Cerebellar cortex (tissue), 1 donor: ENCODE measurements at regions not wholly inside any gene's neighbourhood (a gene's known extent, or its start where the extent isn't known, plus 50 kb on each side); places are given as distances from the start of the nearest gene placed in this dataset.

ENCODE experiments used
- DNase-seq: peaks from one replicate; pipeline ENCODE4 v3.0.0-alpha.2; 2015; ENCODE audit warnings: low spot score

DNA sequence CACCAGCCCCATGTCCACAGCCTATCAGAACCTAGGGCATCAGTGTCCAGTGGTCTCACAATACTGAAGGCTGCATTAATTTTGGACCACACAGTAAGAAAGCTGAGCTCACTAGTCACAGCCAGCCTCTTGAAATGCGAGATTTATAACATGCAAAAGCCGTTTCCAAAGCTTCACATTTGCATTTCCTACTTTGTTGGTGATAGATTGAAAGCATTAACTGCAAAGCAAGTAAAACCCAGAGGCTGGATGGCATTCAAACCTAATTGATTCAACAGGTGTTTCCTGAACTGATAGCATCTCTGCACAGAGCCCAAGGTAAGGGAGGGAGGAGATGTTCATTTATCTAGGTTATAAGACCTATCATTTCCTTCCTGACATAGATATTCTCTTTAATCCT lies 410.1 kb downstream of the OMA1 start:
- no peak for DNase-seq

DNA sequence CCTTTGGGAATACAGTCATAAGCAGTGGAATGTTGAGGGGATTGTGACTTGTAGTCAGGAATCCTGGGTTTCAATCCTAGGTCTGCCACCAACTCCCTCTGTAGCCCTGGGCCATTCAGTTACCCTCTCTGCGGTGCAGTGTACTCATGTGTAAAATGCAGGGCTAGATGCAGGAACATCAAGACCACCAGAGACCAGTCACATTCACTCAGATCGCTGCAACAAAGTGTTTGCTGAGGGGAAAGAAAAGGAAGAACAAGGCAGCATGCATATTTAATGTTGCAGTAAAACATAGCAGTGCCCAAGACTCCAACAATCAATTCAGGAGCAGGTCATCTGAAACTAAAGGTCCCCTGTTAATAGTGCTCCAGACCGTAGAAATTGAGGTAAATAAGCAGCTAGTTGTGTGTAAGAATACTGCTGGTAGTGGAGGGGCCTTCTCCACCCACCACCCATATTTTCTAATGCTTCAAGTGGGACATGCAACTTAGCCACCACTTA lies 410.7 kb downstream of the OMA1 start:
- no peak for DNase-seq

DNA sequence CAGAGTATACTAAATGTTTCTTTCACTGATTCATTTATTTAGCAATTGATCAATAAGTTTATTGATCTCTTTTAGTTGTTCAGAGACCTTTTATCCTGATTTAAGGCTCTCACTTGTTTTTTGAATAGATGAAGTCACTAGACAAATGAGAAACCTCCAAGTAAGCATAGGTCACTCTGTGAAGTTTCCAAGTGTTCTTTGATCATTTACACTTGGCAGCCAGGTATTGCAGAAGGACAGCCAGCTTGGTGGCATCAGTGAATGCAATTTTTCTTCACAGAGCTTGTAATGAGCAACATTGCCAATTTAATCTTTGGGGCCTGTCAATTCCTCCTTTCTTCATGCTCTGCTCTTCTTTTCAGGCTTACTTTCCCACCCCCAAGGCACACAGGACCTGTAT lies 413.0 kb downstream of the OMA1 start:
- DNase-seq = no peak

DNA sequence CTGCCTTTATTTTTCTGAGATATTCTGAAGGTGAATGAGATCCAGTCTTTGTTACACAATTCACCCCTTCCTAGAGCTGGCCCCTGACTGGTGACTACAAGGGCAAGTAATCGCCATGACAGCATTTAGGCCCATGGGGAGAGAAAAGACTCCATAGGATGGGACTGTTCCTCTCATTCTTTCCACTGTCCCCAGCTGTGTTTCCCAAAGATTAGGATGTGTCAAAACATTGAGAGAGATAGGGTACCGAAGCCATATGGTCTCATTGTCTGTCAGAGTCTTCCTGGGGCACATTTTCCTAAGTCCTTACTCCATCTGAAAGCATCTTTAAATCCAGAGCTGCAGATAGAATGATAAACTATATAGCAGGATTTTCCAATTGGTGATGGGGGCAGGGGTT lies 423.5 kb downstream of the OMA1 start:
- DNase-seq = no peak

DNA sequence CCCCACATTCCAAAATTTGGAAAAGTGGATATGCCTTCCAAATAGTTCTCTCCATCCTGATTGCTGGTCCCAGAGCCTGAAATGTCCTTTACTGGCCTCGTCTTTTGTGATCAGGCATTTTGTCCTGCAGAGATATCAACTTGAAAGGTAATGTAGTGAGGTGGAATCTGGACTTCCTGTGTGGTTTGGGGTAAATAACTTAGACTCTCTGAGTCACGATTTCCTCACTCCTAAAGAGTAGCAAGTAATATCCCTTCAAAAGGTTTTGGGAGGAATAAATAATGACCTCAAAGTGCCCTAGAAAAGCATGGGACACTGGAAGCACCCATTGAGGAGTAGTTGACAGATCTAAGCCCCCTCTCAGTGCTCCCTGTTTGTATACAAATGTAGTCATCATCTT lies 426.6 kb downstream of the OMA1 start:
- DNase-seq = no peak

DNA sequence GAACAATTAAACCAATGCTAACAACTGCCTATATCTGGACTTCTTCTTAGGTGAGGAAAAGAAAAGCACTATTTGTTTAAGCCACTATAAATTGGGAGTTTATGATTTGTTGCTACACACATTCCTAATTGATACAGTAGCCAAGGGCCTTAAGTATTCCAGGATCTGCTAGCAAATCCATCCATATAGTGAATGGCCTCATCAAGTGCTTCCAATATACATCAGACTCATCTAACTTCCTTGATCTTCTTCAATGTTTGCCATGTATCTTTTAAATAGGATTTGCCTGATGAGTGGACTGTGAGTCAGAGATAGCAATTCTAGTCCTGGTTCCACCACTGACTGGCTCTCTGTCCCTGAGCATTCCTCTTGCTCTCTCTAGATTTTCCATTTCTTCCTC lies 430.2 kb downstream of the OMA1 start:
- no peak for DNase-seq

DNA sequence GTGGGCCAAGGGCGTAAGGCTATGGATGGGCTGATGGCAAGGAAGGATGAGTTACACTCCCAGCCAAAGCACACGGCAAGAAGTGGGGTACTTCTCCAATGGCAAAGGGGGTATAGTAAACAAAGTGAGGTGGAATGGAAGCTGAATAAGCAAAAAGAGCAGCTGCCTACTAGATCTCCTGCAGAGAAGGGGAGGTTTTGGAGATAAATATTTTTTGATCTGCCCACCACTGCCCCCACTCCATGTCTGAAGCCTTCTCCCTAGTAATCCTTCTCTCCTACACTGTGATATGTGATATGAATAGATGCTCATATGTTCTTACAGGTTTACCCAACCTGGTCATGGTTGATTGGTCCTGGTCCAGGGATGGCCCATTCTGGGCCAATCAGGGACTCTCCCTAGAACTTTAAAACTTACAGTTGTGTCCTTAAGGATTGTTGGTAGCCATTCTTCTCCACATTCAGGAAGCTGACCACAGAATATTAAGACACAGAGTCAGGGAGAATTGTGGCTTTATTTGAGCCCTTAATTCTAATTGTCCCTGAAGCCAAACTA lies 436.8 kb downstream of the OMA1 start:
- no peak for DNase-seq

DNA sequence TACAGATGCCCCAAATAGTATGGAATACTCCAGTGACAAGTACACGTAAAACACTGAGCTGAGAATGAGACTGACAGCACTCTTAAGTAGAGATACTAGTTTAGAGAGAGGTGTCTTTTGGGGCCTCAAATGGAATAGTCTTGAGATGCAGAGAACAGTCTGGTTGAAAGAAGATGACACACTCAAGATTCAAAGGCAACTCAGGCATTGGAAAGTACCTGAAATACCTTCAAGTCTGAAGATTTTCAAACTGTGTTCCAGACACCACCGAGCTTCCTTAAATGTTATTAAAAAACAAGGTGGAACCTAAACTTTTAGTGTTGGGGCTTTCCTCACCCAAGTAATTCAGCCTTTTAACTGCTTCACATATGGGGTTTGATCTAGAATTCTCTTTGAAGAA lies 437.7 kb downstream of the OMA1 start:
- no peak for DNase-seq

DNA sequence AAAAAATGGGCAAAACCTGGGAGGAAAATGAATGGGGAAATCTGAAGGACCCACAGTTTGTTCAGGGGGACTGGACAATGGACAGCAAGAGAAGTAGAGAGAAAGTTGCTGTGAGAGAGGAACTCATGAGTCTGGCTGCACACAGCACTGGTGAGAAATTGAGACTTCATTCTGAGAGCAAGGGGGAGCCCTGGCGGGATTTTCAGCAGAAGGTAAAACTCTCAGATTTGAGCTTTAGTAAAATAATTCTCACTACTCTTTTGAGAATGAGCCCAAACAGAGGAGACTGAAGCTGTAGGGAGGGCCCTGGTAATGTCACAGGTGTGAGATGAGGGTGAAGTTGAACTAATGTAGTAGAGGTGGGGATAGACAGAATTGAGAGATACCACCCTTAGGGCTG lies 438.6 kb downstream of the OMA1 start:
- no peak for DNase-seq

DNA sequence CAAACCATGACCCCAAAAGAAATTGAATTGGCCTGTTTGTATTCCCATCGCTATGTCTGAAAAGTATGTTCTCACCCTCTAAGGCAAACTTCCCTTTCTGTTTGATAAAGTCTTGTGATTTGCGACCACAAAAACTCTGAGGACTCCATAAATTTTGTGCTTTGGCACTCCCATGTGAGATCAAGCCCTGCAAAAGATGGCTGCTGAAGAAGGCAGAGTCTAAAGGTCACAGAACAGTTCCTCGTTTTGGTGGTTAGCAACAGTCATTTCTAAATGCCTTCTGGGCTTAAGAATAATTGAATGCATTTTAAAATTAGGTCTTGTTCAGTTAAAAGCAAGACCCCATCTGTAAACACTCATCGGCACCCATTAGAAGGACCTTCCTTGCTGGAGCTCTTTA lies 441.6 kb downstream of the OMA1 start:
- DNase-seq = no peak

DNA sequence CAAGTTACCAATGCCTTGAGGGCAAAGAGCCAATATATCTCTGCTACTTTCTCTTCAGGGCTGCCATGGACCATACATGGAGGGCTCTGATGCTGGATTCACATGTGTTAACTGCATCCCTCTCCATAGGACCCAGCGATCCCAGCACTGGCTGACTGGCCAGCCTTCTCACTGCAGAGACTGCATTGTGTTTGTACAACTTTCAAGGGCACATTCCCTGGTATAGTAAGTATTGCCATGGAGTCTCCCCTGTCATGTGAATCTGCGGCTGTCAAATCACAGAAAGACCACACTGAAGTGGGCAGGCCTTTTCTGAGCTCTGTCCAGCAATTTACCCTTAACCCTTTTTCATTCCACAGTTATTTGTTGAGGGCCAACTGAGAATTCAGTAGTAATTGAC lies 449.8 kb downstream of the OMA1 start:
- DNase-seq = no peak

DNA sequence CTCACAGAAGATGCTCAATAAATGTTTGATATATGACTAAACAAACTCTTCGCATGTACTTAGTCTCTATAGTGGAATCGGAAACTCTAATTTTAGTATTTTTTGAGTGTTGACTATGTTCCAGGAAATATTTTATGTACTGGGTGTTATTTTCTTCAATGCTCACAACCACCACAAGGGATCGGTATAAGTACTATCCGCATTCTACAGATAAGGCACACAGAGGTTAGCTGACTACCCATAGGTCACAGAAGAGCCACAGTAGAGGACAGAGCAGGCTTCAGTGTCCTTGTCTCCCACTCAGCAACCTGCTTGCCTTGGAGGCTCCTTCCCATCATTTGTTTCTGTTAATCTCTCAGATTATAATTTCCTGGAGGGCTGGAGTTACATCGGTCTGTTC lies 451.3 kb downstream of the OMA1 start:
- no peak for DNase-seq

DNA sequence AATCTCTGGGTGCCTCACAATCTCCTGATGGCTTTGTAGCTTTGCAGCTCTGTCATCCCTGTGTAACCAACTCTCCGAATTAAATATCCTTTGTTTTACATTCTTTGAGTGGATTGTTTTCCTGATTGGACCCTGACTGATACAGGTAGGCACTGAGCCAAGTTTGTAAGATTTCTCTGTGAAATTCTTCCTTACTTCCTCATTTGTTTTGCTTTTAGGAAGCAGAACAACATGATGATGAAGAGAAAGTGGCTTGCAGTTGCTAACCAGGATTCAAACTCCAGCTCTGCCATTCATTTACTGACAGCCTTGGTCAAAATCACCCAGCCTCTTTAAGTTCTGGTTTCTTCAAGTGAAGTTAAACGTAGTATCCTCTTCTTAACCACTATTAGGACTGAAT lies 452.3 kb downstream of the OMA1 start:
- no peak for DNase-seq

DNA sequence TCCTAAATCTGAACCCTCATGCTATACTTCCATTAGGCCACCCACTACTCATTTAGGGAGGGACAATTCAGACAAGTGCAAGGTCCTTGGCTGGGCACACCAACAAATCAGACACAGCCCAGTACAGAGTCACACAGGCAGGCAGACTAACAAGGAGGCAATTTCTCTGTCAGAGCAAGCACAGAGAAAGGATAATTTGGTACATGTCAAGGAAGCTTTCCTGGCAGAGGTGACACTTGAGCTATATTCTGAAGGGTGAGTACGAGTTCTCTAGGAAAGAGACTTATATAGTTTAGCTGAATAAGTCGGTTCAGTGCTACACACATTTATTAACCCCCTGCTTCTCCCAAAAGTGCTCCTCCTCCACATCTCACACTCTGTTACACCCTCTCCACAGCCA lies 455.9 kb downstream of the OMA1 start:
- DNase-seq = no peak

DNA sequence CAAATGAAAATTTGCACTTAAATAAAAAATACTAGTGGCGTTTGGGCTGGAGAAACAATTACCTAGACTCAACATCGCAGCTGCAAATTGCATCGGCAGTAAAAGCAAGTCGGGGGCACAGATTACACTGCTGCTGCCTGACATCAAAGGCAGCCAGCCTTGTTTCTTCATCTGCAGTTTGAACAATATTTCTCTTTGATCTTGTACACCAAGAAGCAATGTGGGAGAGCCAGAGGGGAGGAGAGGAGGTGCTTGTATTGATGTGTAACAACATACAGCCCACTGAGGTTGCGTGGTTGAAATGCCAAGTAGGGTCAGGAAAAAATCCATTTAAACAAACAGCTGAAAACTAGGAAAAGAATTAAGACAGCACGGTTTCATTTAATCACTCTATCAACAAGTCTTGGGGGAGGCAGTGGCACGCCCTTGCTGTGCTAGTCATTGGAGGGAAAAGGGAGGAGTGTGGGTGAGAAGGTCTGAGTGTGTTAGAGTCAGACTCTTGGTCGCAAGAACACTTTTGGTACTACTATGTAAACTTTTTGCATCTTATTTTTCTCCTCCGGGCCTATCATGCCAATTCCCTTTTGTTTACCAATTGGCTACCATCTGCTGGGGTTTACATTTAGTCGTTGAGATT lies 456.5 kb downstream of the OMA1 start:
- no peak for DNase-seq

DNA sequence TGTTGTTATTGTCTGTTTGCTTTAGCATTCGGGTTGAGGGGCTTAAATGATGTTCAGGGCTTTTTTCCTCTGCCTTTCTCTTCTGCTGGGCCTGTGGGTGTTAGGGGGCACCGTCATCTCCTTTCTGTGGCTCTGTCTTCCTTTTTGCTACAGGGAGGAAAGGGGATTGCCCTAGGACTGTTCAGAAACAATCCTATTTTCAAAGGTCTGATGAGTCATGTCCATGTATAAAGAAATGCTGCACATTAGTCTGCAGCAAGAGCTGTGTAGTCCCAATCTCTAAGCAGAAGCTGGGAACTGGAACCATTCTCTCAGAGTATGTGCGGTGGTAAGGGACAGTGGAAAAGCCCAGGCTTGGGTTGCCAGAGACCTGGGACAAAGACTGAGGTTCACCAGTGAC lies 462.3 kb downstream of the OMA1 start:
- DNase-seq = no peak

DNA sequence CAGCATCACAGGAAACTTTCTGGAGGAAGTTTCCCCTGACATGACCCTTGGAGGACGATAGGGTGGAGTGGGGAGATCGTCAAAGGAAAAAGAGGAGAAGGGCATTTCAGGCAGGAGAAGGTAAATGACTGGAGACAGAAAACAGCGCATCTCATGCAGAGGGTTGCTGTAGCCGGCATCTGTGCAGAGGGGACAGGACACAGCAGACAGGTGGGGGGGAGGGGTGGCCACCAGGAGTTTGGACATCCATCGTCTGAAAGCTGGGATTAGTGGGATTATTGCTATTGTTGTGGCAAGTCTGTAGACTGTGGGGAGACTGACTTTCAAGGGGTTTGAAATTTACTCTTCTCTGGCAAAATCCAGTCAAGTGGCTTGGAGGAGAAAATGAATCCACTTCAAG lies 463.9 kb downstream of the OMA1 start:
- no peak for DNase-seq

DNA sequence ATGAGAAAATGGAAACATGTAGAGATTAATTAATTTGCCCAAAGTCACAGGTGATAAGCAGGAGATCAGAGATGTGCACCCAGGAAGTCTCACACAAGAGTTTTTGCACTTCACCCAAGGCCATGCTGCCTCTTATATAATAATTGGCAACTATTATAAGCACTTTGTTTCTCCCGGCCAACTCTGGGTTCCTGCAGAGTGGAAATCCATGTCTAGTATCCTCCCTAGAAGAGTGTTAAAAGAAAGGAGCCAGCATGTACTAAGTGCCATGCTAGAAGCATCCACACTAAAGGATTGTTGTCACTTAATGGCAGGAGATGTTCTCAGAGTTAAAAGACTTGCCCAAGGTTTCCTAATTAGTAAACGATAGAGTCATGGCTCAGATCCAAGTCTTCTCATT lies 470.3 kb downstream of the OMA1 start:
- DNase-seq = no peak

DNA sequence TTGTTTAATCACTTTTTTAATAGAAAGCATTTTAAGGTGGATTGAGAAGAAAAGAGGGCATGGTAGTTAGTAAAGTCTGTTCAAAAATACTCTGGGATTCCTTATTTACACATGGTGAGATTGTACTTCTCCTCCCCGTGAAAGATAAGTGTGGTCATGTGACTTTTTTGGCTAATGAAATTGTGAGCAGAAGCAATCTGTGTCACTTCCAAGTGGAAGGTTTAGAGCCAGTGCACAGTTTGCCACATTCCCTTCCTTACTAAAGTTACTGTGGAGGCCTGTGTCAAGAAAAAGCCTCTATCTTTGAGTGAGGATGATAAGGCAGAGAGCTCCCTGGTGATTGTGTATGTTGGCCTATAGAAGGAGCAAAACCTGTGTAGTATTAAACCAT lies 471.3 kb downstream of the OMA1 start:
- no peak for DNase-seq

DNA sequence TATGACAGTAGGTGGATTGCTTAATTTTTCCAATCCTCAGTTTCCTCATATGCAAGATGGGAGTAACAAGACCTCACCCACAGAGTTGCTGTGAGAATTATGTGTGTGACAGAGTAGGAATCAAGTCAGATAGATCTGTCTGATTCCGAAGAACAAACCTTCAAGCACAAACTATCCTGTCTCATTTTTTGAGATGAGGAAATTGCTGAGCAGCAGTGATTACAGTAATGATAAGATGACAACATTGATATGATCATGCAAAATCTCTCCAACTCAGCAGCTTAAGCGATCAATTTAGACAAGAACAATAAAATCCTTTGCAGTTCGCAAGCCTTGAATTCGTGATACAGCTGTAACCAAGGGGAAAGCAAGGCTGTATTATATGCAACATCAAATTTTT lies 474.1 kb downstream of the OMA1 start:
- DNase-seq = no peak

DNA sequence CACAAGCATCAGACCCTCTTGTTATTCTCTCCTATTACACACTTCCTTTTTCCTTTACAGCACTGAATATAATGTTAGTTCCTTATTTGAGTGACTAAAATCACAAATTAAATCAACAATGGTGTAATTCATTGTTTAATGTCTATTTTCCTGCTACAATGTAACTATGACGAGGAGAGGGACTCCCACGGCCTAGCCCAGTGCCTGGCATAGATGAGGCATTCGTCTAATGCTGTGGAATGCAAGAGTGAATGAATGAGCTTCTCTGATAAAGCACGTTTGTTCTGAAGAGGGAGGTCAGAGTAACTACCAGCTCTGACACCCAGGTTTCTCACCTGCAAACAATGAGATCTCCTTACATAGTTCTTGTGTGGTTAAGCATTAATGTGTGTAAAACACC lies 479.4 kb downstream of the OMA1 start:
- DNase-seq = no peak

DNA sequence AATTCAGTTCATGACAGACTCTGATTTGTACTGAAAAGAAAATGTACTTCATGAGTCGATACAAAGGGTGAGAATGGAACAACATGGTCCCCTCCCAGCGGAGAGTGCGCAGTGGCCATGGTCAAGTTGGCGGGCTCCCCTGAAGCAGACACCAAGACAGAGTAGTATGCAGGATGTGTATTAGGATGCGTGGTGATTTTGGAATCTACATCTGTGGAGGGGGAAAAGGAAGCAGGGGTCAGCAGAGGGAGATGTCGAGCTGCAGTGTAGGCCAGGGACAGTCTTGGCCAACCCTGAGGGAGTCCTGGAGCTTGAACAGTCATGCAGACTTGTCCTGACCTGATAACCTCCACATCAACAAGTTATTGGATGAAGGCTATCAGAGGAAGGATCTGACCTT lies 481.0 kb downstream of the OMA1 start:
- no peak for DNase-seq

DNA sequence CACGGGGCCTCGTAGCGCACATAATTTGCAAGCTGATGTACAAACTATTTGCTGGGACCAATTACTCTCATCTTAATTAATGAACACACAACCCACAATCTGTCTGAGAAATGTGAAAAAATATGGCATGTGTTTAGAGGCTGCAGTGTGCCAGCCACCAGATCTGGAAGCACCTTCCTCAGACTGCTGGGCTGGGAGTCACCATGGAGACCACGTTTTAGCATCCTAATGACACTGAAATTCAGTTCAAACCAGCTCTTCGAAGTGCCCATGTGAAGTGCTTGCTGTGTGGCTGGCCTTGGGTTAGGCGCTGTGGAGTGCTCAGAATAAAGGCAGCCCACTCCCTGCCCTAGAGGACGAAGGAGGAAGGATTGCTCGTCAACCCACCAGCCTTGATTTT lies 482.4 kb downstream of the OMA1 start:
- DNase-seq = no peak

DNA sequence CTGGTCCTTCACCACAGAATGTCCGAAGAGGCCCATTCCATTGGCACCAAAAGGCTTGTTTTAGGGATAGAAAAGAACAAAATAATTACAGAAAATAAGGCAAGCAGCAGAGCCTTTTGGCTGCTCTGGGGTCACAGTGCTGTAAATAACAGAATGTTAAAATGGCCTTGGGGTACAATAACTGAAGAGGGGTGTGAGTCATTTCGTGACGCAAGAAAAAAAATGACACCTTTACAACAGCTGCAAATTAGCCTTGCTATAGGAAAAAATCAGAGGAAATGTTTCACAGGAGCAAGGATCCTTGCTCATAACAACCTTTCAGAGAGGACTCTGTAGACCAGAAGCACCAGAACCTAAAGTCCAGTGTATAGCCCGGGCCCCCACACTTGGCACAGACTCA lies 483.4 kb downstream of the OMA1 start:
- no peak for DNase-seq

DNA sequence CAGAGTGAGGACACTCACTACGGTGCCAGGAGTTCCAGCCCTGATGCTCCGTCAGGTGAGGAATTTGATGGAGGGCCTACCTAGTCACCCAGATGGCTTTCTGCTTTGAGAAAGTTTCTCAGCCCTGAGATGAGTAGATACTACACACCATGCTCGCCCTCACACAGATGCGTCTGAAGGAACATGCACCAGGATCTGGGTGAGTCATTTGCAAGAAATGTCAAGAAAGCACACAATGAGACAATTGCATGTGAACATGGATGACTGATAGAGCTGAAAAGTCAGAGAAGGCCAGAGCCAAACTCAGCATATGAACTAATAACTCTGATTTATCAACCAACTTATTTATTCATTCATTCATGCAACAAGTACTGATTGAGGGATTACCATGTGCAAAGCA lies 483.9 kb downstream of the OMA1 start:
- no peak for DNase-seq
